K562 (cell line): ENCODE measurements at regions not wholly inside any gene's neighbourhood (a gene's known extent, or its start where the extent isn't known, plus 50 kb on each side); places are given as distances from the start of the nearest gene placed in this dataset.

ENCODE experiments used
- ATAC-seq: fragments of 200-7000 bp; cut with Tn5 transposase; 3 replicates; pipeline ENCODE4 v1.9.1; 2020; ENCODE audit warnings: moderate library complexity
- BruUV-seq: library from RNA; stranded (reverse); fragments of 400-500 nt; replicated peaks from 2 replicates; lab custom pipeline; 2021; lab: Mats Ljungman, UMichigan
- CTCF ChIA-PET: fragments of 300-600 bp; formaldehyde crosslinking; extraction: SDS; loops from one replicate; lab custom pipeline; 2021; ENCODE audit warnings: low intra/inter-chr PET ratio; lab: Yijun Ruan, JAX
- POLR2A ChIA-PET: fragments of 300-600, 350-650 bp; sonication (Branson Sonifier 250); formaldehyde crosslinking; extraction: SDS; loops from one replicate; lab custom pipeline; 2021; ENCODE audit warnings: antibody characterized with exemption, inconsistent platforms; lab: Yijun Ruan, JAX
- DNase-seq, 4 experiments: peaks; one replicate each; pipeline versions ENCODE4 v3.0.0 to v3.0.0-alpha.2; 2011 to 2018; ENCODE audit warnings: low spot score in 3 of 4, mixed read lengths in 3 of 4; ENCODE audit errors: extremely low read depth in 1 of 4
- FAIRE-seq: peaks from 2 replicates; lab custom pipeline; 2011; peaks lifted over from hg19 to GRCh38; lab: Jason Lieb, UNC
- H2AFZ ChIP-seq: 2 replicates; pipeline ENCODE4 v1.6.0; 2011; ENCODE audit warnings: low read depth, low read length, control low read depth, inconsistent platforms
- H3K27ac ChIP-seq: fragments of 200-600 bp; 3 replicates; pipeline ENCODE4 v1.8.0; 2011; ENCODE audit warnings: low read depth, mild to moderate bottlenecking, control low read depth, inconsistent platforms, low read length, moderate library complexity, mixed read lengths; ENCODE audit errors: extremely low read depth
- H3K27me3 ChIP-seq, 2 experiments: fragments of 300-600 bp in 1 of 2; 2 replicates in 1 of 2; 3 replicates in 1 of 2; pipeline versions ENCODE4 v1.6.0 to v1.8.0; 2011; ENCODE audit warnings: inconsistent platforms in 2 of 2, low read length in 2 of 2, mild to moderate bottlenecking in 1 of 2, mixed read lengths in 1 of 2, moderate library complexity in 1 of 2; ENCODE audit not compliant: control insufficient read depth in 2 of 2, insufficient read depth in 2 of 2
- H3K36me3 ChIP-seq: fragments of 300-600 bp; 3 replicates; pipeline ENCODE4 v1.8.0; 2011; ENCODE audit warnings: mild to moderate bottlenecking, low read length, inconsistent platforms; ENCODE audit not compliant: control insufficient read depth, insufficient read depth
- H3K4me1 ChIP-seq, 2 experiments: fragments of 200-600 bp in 1 of 2; replicated peaks in 1 of 2; 2 replicates in 1 of 2; 3 replicates in 1 of 2; pipeline versions ENCODE4 v1.5.1 to v1.8.0; 2011; ENCODE audit warnings: inconsistent platforms in 2 of 2, low read length in 2 of 2, mild to moderate bottlenecking in 1 of 2, mixed read lengths in 1 of 2, moderate library complexity in 1 of 2; ENCODE audit not compliant: control insufficient read depth in 2 of 2, insufficient read depth in 2 of 2
- H3K4me2 ChIP-seq: 2 replicates; pipeline ENCODE4 v1.6.1; 2011; ENCODE audit warnings: low read length, control low read depth, inconsistent platforms, mixed read lengths; ENCODE audit not compliant: insufficient read depth
- H3K4me3 ChIP-seq: fragments of 200-600 bp; sonication (generic), shearing (Covaris generic); 2 replicates; pipeline ENCODE4 v1.5.1; 2016; ENCODE audit warnings: control low read depth, inconsistent platforms
- H3K79me2 ChIP-seq: fragments of 200-600 bp; 3 replicates; pipeline ENCODE4 v1.8.0; 2011; ENCODE audit warnings: low read length, inconsistent platforms; ENCODE audit not compliant: control insufficient read depth, insufficient read depth
- H3K9ac ChIP-seq, 2 experiments: 2 replicates each; pipeline versions ENCODE4 v1.6.0 to v1.6.1; 2011; ENCODE audit warnings: low read depth in 2 of 2, low read length in 2 of 2, control low read depth in 1 of 2, inconsistent platforms in 1 of 2, mild to moderate bottlenecking in 1 of 2, mixed read lengths in 1 of 2; ENCODE audit not compliant: insufficient read depth in 1 of 2
- H3K9me1 ChIP-seq: one replicate; pipeline ENCODE4 v1.6.0; 2011; ENCODE audit warnings: inconsistent platforms, mild to moderate bottlenecking, low read length, moderate library complexity; ENCODE audit not compliant: control insufficient read depth, insufficient read depth
- H3K9me3 ChIP-seq: replicated peaks from 2 replicates; pipeline ENCODE4 v1.5.1; 2011; ENCODE audit warnings: low read depth, low read length, inconsistent platforms; ENCODE audit not compliant: control insufficient read depth, insufficient read depth
- H4K20me1 ChIP-seq: replicated peaks from 2 replicates; pipeline ENCODE4 v1.6.1; 2011; ENCODE audit warnings: low read length, inconsistent platforms, mixed read lengths; ENCODE audit not compliant: control insufficient read depth, insufficient read depth
- GMEB1 ChIP-seq: fragments of 250-450 bp; sonication (Bioruptor Pico); IDR thresholded peaks from 2 replicates; pipeline ENCODE4 v1.4.0; 2020; ENCODE audit warnings: mild to moderate bottlenecking
- KLF16 ChIP-seq: IDR thresholded peaks from 2 replicates; pipeline ENCODE4 v1.6.1; 2016; ENCODE audit warnings: antibody characterized with exemption
- PTBP1 ChIP-seq: fragments of 200-400 bp; formaldehyde crosslinking; IDR thresholded peaks from 2 replicates; pipeline ENCODE4 v1.6.1; 2017; ENCODE audit warnings: low read depth, low read length
- RAD21 ChIP-seq, 2 experiments: fragments of 250-450 bp in 1 of 2; fragments of 450-650 bp in 1 of 2; sonication (Bioruptor Pico) in 1 of 2; formaldehyde crosslinking in 1 of 2; IDR thresholded peaks in 1 of 2; conservative IDR thresholded peaks in 1 of 2; 2 replicates each; pipeline versions ENCODE4 v1.4.0 to v1.8.0; 2020 to 2022; ENCODE audit warnings: mild to moderate bottlenecking in 2 of 2, moderate library complexity in 1 of 2
- SMC3 ChIP-seq: conservative IDR thresholded peaks from 2 replicates; pipeline ENCODE4 v1.6.1; 2011; ENCODE audit warnings: low read depth, low read length, improper control_type of control experiment; ENCODE audit not compliant: insufficient read depth
- TSC22D4 ChIP-seq: fragments of 450-650 bp; IDR thresholded peaks from 2 replicates; pipeline ENCODE4 v1.6.1; 2016; ENCODE audit warnings: missing genetic modification characterization, missing biosample characterization, control low read depth
- XRCC5 ChIP-seq: fragments of 200-400 bp; formaldehyde crosslinking; IDR thresholded peaks from 2 replicates; pipeline ENCODE4 v1.6.1; 2017; ENCODE audit warnings: low read depth, mild to moderate bottlenecking, low read length
- ZNF384 ChIP-seq: IDR thresholded peaks from 2 replicates; pipeline ENCODE4 v1.6.1; 2012; ENCODE audit warnings: low read depth, low read length, improper control_type of control experiment
- WGBS: fragments of 100-300 bp; shearing (Covaris generic); methylation state at CpG from one replicate; pipeline ENCODE4 v1.1.6; 2016; ENCODE audit warnings: low coverage, mixed read lengths; ENCODE audit not compliant: insufficient coverage; ENCODE audit errors: missing lambda C conversion rate; 5-methylcytosine and 5-hydroxymethylcytosine counted together
- in situ Hi-C: fragments of 300-500 bp; cut with MboI; formaldehyde crosslinking; loops from 4 replicates; pipeline ENCODE4 v1.15.0; 2018; ENCODE audit warnings: inconsistent platforms, mixed read lengths
- intact Hi-C: fragments of 100-400 bp; cut with micrococcal nuclease; formaldehyde crosslinking; loops from 2 replicates; pipeline ENCODE4 v1.14.2; 2022
- TF ChIP-seq, protein P1 (sequence below), 3 experiments: IDR thresholded peaks in 2 of 3; conservative IDR thresholded peaks in 1 of 3; 2 replicates each; pipeline ENCODE4 v1.5.1; 2011 to 2012; ENCODE audit warnings: low read length in 3 of 3, mild to moderate bottlenecking in 3 of 3, control low read depth in 2 of 3, improper control_type of control experiment in 1 of 3, inconsistent platforms in 1 of 3, low read depth in 1 of 3, mixed read lengths in 1 of 3, moderate library complexity in 1 of 3; ENCODE audit not compliant: insufficient read depth in 2 of 3

- peaks cover 0 to 6% of the 10 kb centered on the region in 2 experiments; a peak in 1 of 5 replicates for H3K4me1 ChIP-seq
- in situ Hi-C loops: no loop called here
- H3K36me3 ChIP-seq: no peaks in the 10 kb centered on the region
- no peak overlapping the region for H3K4me3 ChIP-seq
- peak; percentile 66 to 75 (median 70) for DNase-seq
- no peak overlapping the region for H3K4me2 ChIP-seq
- peaks cover 19 to 65% of the 10 kb centered on the region in 2 experiments; a peak in 4 of 5 replicates for H3K27me3 ChIP-seq
- FAIRE-seq: peak; percentile 80
- H3K27ac ChIP-seq: no peak overlapping the region
- ChIA-PET POLR2A (interaction anchor here (0.7 to 1.3 kb wide), 2 partner anchors 46 to 159 kb away, joined by 3 read pairs; no protein-coding TSS in a partner anchor), CTCF (interaction anchor here (2.0 kb wide), 1 partner anchor 448 kb away, joined by 14 read pairs; no protein-coding TSS in a partner anchor)
- no peaks in the 10 kb centered on the region for H3K9me1 ChIP-seq
- WGBS: 6% methylated on average over 20 of the region's 21 CpGs
- H3K9me3 ChIP-seq: no peaks in the 10 kb centered on the region
- no peaks in the 10 kb centered on the region for H3K79me2 ChIP-seq
- H4K20me1 ChIP-seq: peaks cover 6% of the 10 kb centered on the region; the same call in 1 of the 2 replicates
- peak; percentile 87 for ATAC-seq
- H2AFZ ChIP-seq: no peak overlapping the region
- intact Hi-C loops: loop anchor here (2.0 kb wide), 1 partner anchor 448 kb away; no protein-coding TSS in a partner anchor
- no peak overlapping the region for H3K9ac ChIP-seq
- no TSS peak for BruUV-seq
- TF ChIP-seq RAD21 (CRISPR knock-in tag; conservative IDR thresholded peaks at IDR 0.05 in 1 of 2, IDR thresholded peaks at IDR 0.05 in 1 of 2): peak; percentile 12 to 59; a peak in 2 of 4 replicates
- TF ChIP-seq XRCC5: 0 out of 2 replicates have a peak, but pooled peaks have one; percentile 64
- TF ChIP-seq, protein P1, sequence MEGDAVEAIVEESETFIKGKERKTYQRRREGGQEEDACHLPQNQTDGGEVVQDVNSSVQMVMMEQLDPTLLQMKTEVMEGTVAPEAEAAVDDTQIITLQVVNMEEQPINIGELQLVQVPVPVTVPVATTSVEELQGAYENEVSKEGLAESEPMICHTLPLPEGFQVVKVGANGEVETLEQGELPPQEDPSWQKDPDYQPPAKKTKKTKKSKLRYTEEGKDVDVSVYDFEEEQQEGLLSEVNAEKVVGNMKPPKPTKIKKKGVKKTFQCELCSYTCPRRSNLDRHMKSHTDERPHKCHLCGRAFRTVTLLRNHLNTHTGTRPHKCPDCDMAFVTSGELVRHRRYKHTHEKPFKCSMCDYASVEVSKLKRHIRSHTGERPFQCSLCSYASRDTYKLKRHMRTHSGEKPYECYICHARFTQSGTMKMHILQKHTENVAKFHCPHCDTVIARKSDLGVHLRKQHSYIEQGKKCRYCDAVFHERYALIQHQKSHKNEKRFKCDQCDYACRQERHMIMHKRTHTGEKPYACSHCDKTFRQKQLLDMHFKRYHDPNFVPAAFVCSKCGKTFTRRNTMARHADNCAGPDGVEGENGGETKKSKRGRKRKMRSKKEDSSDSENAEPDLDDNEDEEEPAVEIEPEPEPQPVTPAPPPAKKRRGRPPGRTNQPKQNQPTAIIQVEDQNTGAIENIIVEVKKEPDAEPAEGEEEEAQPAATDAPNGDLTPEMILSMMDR (IDR thresholded peaks at IDR 0.05 in 2 of 3, conservative IDR thresholded peaks at IDR 0.05 in 1 of 3; ENCODE audit: insufficient read depth in 2 of 3, low read depth in 1 of 3, low read length in 3 of 3): peak; percentile 69 to 83 (median 77)
- 0 out of 2 replicates have a peak, but pooled peaks have one; percentile 15 for TF ChIP-seq KLF16
- TF ChIP-seq SMC3: peak; percentile 65
- TF ChIP-seq GMEB1 (CRISPR knock-in tag): no peak
- TF ChIP-seq ZNF384: peak; percentile 89
- TF ChIP-seq TSC22D4 (tag): no peak
- no peak for TF ChIP-seq PTBP1
These were observed 173.6 kb downstream of the IRF8 start for GRCh38 chr16:86072328-86073102.
